OCI-LY7 (cell line): ENCODE measurements at regions not wholly inside any gene's neighbourhood (a gene's known extent, or its start where the extent isn't known, plus 50 kb on each side); places are given as distances from the start of the nearest gene placed in this dataset.

Experiments
- BruUV-seq: library from RNA; stranded (reverse); fragments of 400-500 nt; replicated peaks from 2 replicates; lab custom pipeline; 2021; lab: Mats Ljungman, UMichigan
- CTCF ChIA-PET: fragments of 300-600 bp; sonication (Branson Sonifier 250); formaldehyde crosslinking; loops from one replicate; lab custom pipeline; 2022; ENCODE audit warnings: antibody characterized with exemption; ENCODE audit not compliant: unreplicated experiment; lab: Charles Lee
- POLR2A ChIA-PET: fragments of 300-600 bp; sonication (Branson Sonifier 250); formaldehyde crosslinking; loops from one replicate; lab custom pipeline; 2022; ENCODE audit warnings: antibody characterized with exemption; lab: Charles Lee
- DNase-seq: peaks from one replicate; pipeline ENCODE4 v3.0.0-alpha.2; 2015; ENCODE audit warnings: low spot score
- H2AFZ ChIP-seq: fragments of 200-600 bp; sonication (generic), shearing (Covaris generic); 2 replicates; pipeline ENCODE4 v1.6.1; 2014; ENCODE audit warnings: mild to moderate bottlenecking, antibody characterized with exemption, low read length, moderate library complexity
- H3K27ac ChIP-seq: fragments of 200-600 bp; sonication (generic); 2 replicates; pipeline ENCODE4 v1.5.1; 2014; ENCODE audit warnings: mixed run types, low read depth, mild to moderate bottlenecking, moderate library complexity, low read length, inconsistent platforms; ENCODE audit not compliant: poor library complexity, severe bottlenecking
- H3K36me3 ChIP-seq: fragments of 200-600 bp; sonication (generic); 2 replicates; pipeline ENCODE4 v1.6.1; 2014; ENCODE audit warnings: mild to moderate bottlenecking, antibody characterized with exemption, low read length, moderate library complexity, mixed read lengths; ENCODE audit not compliant: insufficient read depth
- H3K4me1 ChIP-seq: fragments of 200-600 bp; sonication (generic); 2 replicates; pipeline ENCODE4 v1.5.1; 2014; ENCODE audit warnings: mild to moderate bottlenecking, low read length; ENCODE audit not compliant: insufficient read depth, poor library complexity, severe bottlenecking
- H3K4me2 ChIP-seq: fragments of 200-600 bp; sonication (generic); 2 replicates; pipeline ENCODE4 v1.6.1; 2014; ENCODE audit warnings: mild to moderate bottlenecking, low read length
- H3K4me3 ChIP-seq: fragments of 200-600 bp; sonication (generic); 2 replicates; pipeline ENCODE4 v1.5.1; 2014; ENCODE audit warnings: mild to moderate bottlenecking, low read depth, low read length; ENCODE audit not compliant: poor library complexity, severe bottlenecking
- H3K79me2 ChIP-seq: fragments of 200-600 bp; sonication (generic); 2 replicates; pipeline ENCODE4 v1.6.1; 2016; ENCODE audit warnings: low read depth, mild to moderate bottlenecking, low read length, moderate library complexity, mixed read lengths; ENCODE audit not compliant: insufficient read depth
- H3K9me2 ChIP-seq: fragments of 200-600 bp; sonication (generic); 2 replicates; pipeline ENCODE4 v1.6.1; 2016; ENCODE audit warnings: mild to moderate bottlenecking, low read length, mixed read lengths; ENCODE audit not compliant: insufficient read depth
- H3K9me3 ChIP-seq: fragments of 200-600 bp; sonication (generic); 2 replicates; pipeline ENCODE4 v1.6.1; 2014; ENCODE audit warnings: mild to moderate bottlenecking, mixed run types, low read length, mixed read lengths
- H4K20me1 ChIP-seq: fragments of 200-600 bp; sonication (generic); 2 replicates; pipeline ENCODE4 v1.6.1; 2014; ENCODE audit warnings: mild to moderate bottlenecking, antibody characterized with exemption, low read length, moderate library complexity, mixed read lengths; ENCODE audit not compliant: insufficient read depth
- EZH2phosphoT487 ChIP-seq: fragments of 200-600 bp; sonication (generic); IDR thresholded peaks from 2 replicates; pipeline ENCODE4 v1.6.1; 2018; ENCODE audit warnings: low read depth, borderline replicate concordance, mild to moderate bottlenecking, mixed run types, antibody characterized with exemption, low read length, moderate library complexity, mixed read lengths
- intact Hi-C: fragments of 100-400 bp; cut with micrococcal nuclease; formaldehyde crosslinking; loops from one replicate; pipeline ENCODE4 v1.10.0; 2022; ENCODE audit not compliant: unreplicated experiment
- TF ChIP-seq, protein P1 (sequence below): fragments of 200-600 bp; sonication (generic); conservative IDR thresholded peaks from 2 replicates; pipeline ENCODE4 v1.5.1; 2014; ENCODE audit warnings: mild to moderate bottlenecking, antibody characterized with exemption, low read length, moderate library complexity, mixed read lengths

GRCh38 chr6:97915537-97915936, 632.5 kb upstream of the MMS22L start:
- no peaks in the 10 kb centered on the region for H3K9me3 ChIP-seq
- H3K79me2 ChIP-seq, result no peaks in the 10 kb centered on the region
- intact Hi-C loops, result no loop called here
- ChIA-PET POLR2A (interaction anchor here (1.1 kb wide), 1 partner anchor 11 kb away, joined by 3 read pairs; no protein-coding TSS in a partner anchor), CTCF (no interaction called here)
- no peak for DNase-seq
- H4K20me1 ChIP-seq, result no peaks in the 10 kb centered on the region
- no peak overlapping the region for H3K4me3 ChIP-seq
- H3K27ac ChIP-seq, result no peak overlapping the region
- no TSS peak for BruUV-seq
- H3K4me2 ChIP-seq, result no peak overlapping the region
- no peak for TF ChIP-seq EZH2phosphoT487
- TF ChIP-seq, protein P1, sequence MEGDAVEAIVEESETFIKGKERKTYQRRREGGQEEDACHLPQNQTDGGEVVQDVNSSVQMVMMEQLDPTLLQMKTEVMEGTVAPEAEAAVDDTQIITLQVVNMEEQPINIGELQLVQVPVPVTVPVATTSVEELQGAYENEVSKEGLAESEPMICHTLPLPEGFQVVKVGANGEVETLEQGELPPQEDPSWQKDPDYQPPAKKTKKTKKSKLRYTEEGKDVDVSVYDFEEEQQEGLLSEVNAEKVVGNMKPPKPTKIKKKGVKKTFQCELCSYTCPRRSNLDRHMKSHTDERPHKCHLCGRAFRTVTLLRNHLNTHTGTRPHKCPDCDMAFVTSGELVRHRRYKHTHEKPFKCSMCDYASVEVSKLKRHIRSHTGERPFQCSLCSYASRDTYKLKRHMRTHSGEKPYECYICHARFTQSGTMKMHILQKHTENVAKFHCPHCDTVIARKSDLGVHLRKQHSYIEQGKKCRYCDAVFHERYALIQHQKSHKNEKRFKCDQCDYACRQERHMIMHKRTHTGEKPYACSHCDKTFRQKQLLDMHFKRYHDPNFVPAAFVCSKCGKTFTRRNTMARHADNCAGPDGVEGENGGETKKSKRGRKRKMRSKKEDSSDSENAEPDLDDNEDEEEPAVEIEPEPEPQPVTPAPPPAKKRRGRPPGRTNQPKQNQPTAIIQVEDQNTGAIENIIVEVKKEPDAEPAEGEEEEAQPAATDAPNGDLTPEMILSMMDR, result no peak
- no peaks in the 10 kb centered on the region for H3K4me1 ChIP-seq
- no peaks in the 10 kb centered on the region for H3K36me3 ChIP-seq
- H3K9me2 ChIP-seq, result no peaks in the 10 kb centered on the region
- no peak overlapping the region for H2AFZ ChIP-seq

DNA sequence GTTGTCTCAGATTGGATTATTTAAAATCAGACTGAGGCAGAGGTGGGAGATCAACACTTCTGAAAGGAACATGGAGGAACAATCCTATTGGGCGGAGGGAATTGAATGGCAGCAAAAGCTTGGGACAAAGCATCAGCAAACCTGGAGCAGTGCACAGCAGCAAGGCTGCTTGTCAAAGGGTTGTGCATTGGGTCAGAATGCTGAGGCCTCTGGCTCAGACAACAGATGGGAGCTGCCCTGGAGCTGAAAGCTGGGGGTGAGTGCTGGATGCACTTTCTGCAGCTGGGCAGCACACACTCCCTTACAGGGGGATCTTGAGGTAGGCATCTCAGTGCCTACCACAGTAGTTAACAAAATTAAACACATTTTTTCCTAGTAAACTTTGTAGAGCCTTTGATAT, 634.4 kb upstream of the MMS22L start:
- H3K79me2 ChIP-seq, result no peaks in the 10 kb centered on the region
- BruUV-seq, result no TSS peak
- no peaks in the 10 kb centered on the region for H3K4me1 ChIP-seq
- no peak overlapping the region for H2AFZ ChIP-seq
- H3K4me3 ChIP-seq, result no peak overlapping the region
- no peaks in the 10 kb centered on the region for H4K20me1 ChIP-seq
- ChIA-PET POLR2A (no interaction called here), CTCF (no interaction called here)
- no peak overlapping the region for H3K27ac ChIP-seq
- no peaks in the 10 kb centered on the region for H3K9me2 ChIP-seq
- intact Hi-C loops, result no loop called here
- no peak for TF ChIP-seq EZH2phosphoT487
- TF ChIP-seq, protein P1, result no peak
- no peak overlapping the region for H3K4me2 ChIP-seq
- no peak for DNase-seq
- no peaks in the 10 kb centered on the region for H3K9me3 ChIP-seq
- no peaks in the 10 kb centered on the region for H3K36me3 ChIP-seq

GRCh38 chr6:97919046-97919445, 636.0 kb upstream of the MMS22L start:
- no TSS peak for BruUV-seq
- no peak overlapping the region for H3K27ac ChIP-seq
- no peaks in the 10 kb centered on the region for H3K9me3 ChIP-seq
- no peak overlapping the region for H3K4me2 ChIP-seq
- H3K9me2 ChIP-seq, result no peaks in the 10 kb centered on the region
- no peak overlapping the region for H2AFZ ChIP-seq
- ChIA-PET POLR2A (interaction anchor here (0.6 to 1.6 kb wide), 3 partner anchors 20 to 713 kb away, joined by 3 read pairs; no protein-coding TSS in a partner anchor), CTCF (no interaction called here)
- H3K4me1 ChIP-seq, result no peaks in the 10 kb centered on the region
- H3K79me2 ChIP-seq, result no peaks in the 10 kb centered on the region
- H4K20me1 ChIP-seq, result no peaks in the 10 kb centered on the region
- no peak for DNase-seq
- intact Hi-C loops, result no loop called here
- no peak overlapping the region for H3K4me3 ChIP-seq
- no peak for TF ChIP-seq EZH2phosphoT487
- TF ChIP-seq, protein P1, result no peak
- H3K36me3 ChIP-seq, result no peaks in the 10 kb centered on the region
